GM23248 (cell line): ENCODE measurements at regions not wholly inside any gene's neighbourhood (a gene's known extent, or its start where the extent isn't known, plus 50 kb on each side); places are given as distances from the start of the nearest gene placed in this dataset.
"Not testable (repeated sequence)": the region's sequence is repeated elsewhere in the genome, so short reads cannot be mapped to it uniquely, and the experiment has no call there.

Source experiments
- EZH2 ChIP-seq: fragments of 200-600 bp; sonication (generic); IDR thresholded peaks from 2 replicates; pipeline ENCODE4 v1.6.1; 2018; ENCODE audit warnings: antibody characterized with exemption, mild to moderate bottlenecking; ENCODE audit not compliant: insufficient read depth, poor library complexity, severe bottlenecking
- EZH2phosphoT487 ChIP-seq: fragments of 200-600 bp; sonication (generic); IDR thresholded peaks from 2 replicates; pipeline ENCODE4 v1.6.1; 2018; ENCODE audit warnings: antibody characterized with exemption, moderate library complexity, mild to moderate bottlenecking, low read depth; ENCODE audit not compliant: insufficient read depth

DNA sequence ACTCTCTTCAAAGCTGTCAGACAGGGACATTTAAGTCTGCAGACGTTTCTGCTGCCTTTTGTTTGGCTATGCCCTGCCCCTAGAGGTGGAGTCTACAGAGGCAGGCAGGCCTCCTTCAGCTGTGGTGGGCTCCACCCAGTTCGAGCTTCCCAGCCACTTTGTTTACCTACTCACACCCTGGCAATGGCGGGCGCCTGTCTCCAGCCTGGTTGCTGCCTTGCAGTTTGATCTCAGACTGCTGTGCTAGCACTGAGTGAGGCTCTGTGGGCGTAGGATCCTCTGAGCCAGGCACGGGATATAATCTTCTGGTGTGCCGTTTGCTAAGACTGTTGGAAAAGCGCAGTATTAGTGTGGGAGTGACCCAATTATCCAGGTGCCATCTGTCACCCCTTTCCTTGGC lies 499.8 kb upstream of the IZUMO3 start:
- TF ChIP-seq EZH2, EZH2phosphoT487: not testable (repeated sequence)
